ENCODE measurements at regions not wholly inside any gene's neighbourhood (a gene's known extent, or its start where the extent isn't known, plus 50 kb on each side); places are given as distances from the start of the nearest gene placed in this dataset.
"Not testable (repeated sequence)": the region's sequence is repeated elsewhere in the genome, so short reads cannot be mapped to it uniquely, and the experiment has no call there.

- ATAC-seq (ENCODE audit: insufficient read depth, low read depth), result no peak
- TF ChIP-seq CTCF (IDR thresholded peaks at IDR 0.05; ENCODE audit: borderline replicate concordance, extremely low read depth, low read length, poor library complexity, severe bottlenecking) (no peak), EZH2 (IDR thresholded peaks at IDR 0.05; ENCODE audit: borderline replicate concordance, low read depth, low read length, severe bottlenecking) (no peak)
- no peak overlapping the region for H3K27ac ChIP-seq (ENCODE audit: low read length)
These were observed 441.0 kb downstream of the CPS1 start for GRCh38 chr2:210997373-210997772.

GRCh38 chr2:210998334-210998733 is 441.9 kb downstream of the CPS1 start:
- no peak overlapping the region for H3K9ac ChIP-seq (ENCODE audit: low read depth, low read length)
- no peak for ATAC-seq (ENCODE audit: insufficient read depth, low read depth)
- H3K36me3 ChIP-seq (ENCODE audit: insufficient read depth, low read length), result no peaks in the 10 kb centered on the region
- H3K4me1 ChIP-seq (ENCODE audit: insufficient read depth, low read length), result no peaks in the 10 kb centered on the region
- no peaks in the 10 kb centered on the region for H4K20me1 ChIP-seq (ENCODE audit: insufficient read depth, low read length)
- no peaks in the 10 kb centered on the region for H3K9me3 ChIP-seq (ENCODE audit: insufficient read depth, low read length, severe bottlenecking)
- H3K27me3 ChIP-seq (ENCODE audit: insufficient read depth, low read length, poor library complexity), result no peaks in the 10 kb centered on the region
- no peak for DNase-seq
- TF ChIP-seq EZH2 (IDR thresholded peaks at IDR 0.05; ENCODE audit: borderline replicate concordance, low read depth, low read length, severe bottlenecking) (no peak), CTCF (IDR thresholded peaks at IDR 0.05; ENCODE audit: borderline replicate concordance, extremely low read depth, low read length, poor library complexity, severe bottlenecking) (no peak)
- no peak overlapping the region for H2AFZ ChIP-seq (ENCODE audit: low read depth, low read length)
- no peak overlapping the region for H3K27ac ChIP-seq (ENCODE audit: low read length)
- H3K4me3 ChIP-seq (ENCODE audit: low read depth in 1 of 2, low read length in 2 of 2), result no peak overlapping the region
- no peaks in the 10 kb centered on the region for H3K79me2 ChIP-seq (ENCODE audit: insufficient read depth, low read length)
- H3K4me2 ChIP-seq (ENCODE audit: insufficient read depth, low read length), result no peak overlapping the region

More at GRCh38 chr2:210997373-210997772, 441.0 kb downstream of the CPS1 start:
- H4K20me1 ChIP-seq (ENCODE audit: insufficient read depth, low read length), result no peaks in the 10 kb centered on the region
- H2AFZ ChIP-seq (ENCODE audit: low read depth, low read length), result no peak overlapping the region
- no peaks in the 10 kb centered on the region for H3K36me3 ChIP-seq (ENCODE audit: insufficient read depth, low read length)
- H3K4me3 ChIP-seq (ENCODE audit: low read depth in 1 of 2, low read length in 2 of 2), result no peak overlapping the region
- no peak overlapping the region for H3K9ac ChIP-seq (ENCODE audit: low read depth, low read length)
- H3K4me1 ChIP-seq (ENCODE audit: insufficient read depth, low read length), result no peaks in the 10 kb centered on the region
- no peaks in the 10 kb centered on the region for H3K79me2 ChIP-seq (ENCODE audit: insufficient read depth, low read length)
- H3K4me2 ChIP-seq (ENCODE audit: insufficient read depth, low read length), result no peak overlapping the region
- H3K27me3 ChIP-seq (ENCODE audit: insufficient read depth, low read length, poor library complexity), result no peaks in the 10 kb centered on the region
- DNase-seq, result no peak
- no peaks in the 10 kb centered on the region for H3K9me3 ChIP-seq (ENCODE audit: insufficient read depth, low read length, severe bottlenecking)

GRCh38 chr2:211014376-211014775 is 458.0 kb downstream of the CPS1 start:
- DNase-seq, result no peak
- Histone ChIP-seq H3K9me3 (ENCODE audit: insufficient read depth, low read length, severe bottlenecking) (no peaks in the 10 kb centered on the region), H3K4me2 (ENCODE audit: insufficient read depth, low read length) (no peak overlapping the region), H3K9ac (ENCODE audit: low read depth, low read length) (no peak overlapping the region), H2AFZ (ENCODE audit: low read depth, low read length) (no peak overlapping the region), H3K27ac (ENCODE audit: low read length) (no peak overlapping the region), H4K20me1 (ENCODE audit: insufficient read depth, low read length) (no peaks in the 10 kb centered on the region), H3K4me3 (ENCODE audit: low read depth in 1 of 2, low read length in 2 of 2) (no peak overlapping the region), H3K79me2 (ENCODE audit: insufficient read depth, low read length) (no peaks in the 10 kb centered on the region), H3K27me3 (ENCODE audit: insufficient read depth, low read length, poor library complexity) (no peaks in the 10 kb centered on the region), H3K4me1 (ENCODE audit: insufficient read depth, low read length) (no peaks in the 10 kb centered on the region), H3K36me3 (ENCODE audit: insufficient read depth, low read length) (no peaks in the 10 kb centered on the region)
- no peak for ATAC-seq (ENCODE audit: insufficient read depth, low read depth)
- TF ChIP-seq CTCF (IDR thresholded peaks at IDR 0.05; ENCODE audit: borderline replicate concordance, extremely low read depth, low read length, poor library complexity, severe bottlenecking) (no peak), EZH2 (IDR thresholded peaks at IDR 0.05; ENCODE audit: borderline replicate concordance, low read depth, low read length, severe bottlenecking) (no peak)

- no peaks in the 10 kb centered on the region for H3K27me3 ChIP-seq (ENCODE audit: insufficient read depth, low read length, poor library complexity)
- no peak overlapping the region for H3K4me3 ChIP-seq (ENCODE audit: low read depth in 1 of 2, low read length in 2 of 2)
- DNase-seq (no peak), ATAC-seq (ENCODE audit: insufficient read depth, low read depth) (no peak)
- H3K4me1 ChIP-seq (ENCODE audit: insufficient read depth, low read length), result no peaks in the 10 kb centered on the region
- no peaks in the 10 kb centered on the region for H3K36me3 ChIP-seq (ENCODE audit: insufficient read depth, low read length)
- H3K4me2 ChIP-seq (ENCODE audit: insufficient read depth, low read length), result no peak overlapping the region
- TF ChIP-seq EZH2 (IDR thresholded peaks at IDR 0.05; ENCODE audit: borderline replicate concordance, low read depth, low read length, severe bottlenecking), result no peak
- TF ChIP-seq CTCF (IDR thresholded peaks at IDR 0.05; ENCODE audit: borderline replicate concordance, extremely low read depth, low read length, poor library complexity, severe bottlenecking), result no peak
- no peak overlapping the region for H3K27ac ChIP-seq (ENCODE audit: low read length)
- H4K20me1 ChIP-seq (ENCODE audit: insufficient read depth, low read length), result no peaks in the 10 kb centered on the region
- H2AFZ ChIP-seq (ENCODE audit: low read depth, low read length), result no peak overlapping the region
- H3K79me2 ChIP-seq (ENCODE audit: insufficient read depth, low read length), result no peaks in the 10 kb centered on the region
- no peak overlapping the region for H3K9ac ChIP-seq (ENCODE audit: low read depth, low read length)
- H3K9me3 ChIP-seq (ENCODE audit: insufficient read depth, low read length, severe bottlenecking), result no peaks in the 10 kb centered on the region
These were observed 458.5 kb downstream of the CPS1 start for GRCh38 chr2:211014906-211015305.

GRCh38 chr2:211025089-211025488 is 468.7 kb downstream of the CPS1 start:
- not testable (repeated sequence) for H4K20me1 ChIP-seq (ENCODE audit: insufficient read depth, low read length); ATAC-seq (ENCODE audit: insufficient read depth, low read depth); H3K36me3 ChIP-seq (ENCODE audit: insufficient read depth, low read length); H3K9ac ChIP-seq (ENCODE audit: low read depth, low read length); H2AFZ ChIP-seq (ENCODE audit: low read depth, low read length); DNase-seq; H3K9me3 ChIP-seq (ENCODE audit: insufficient read depth, low read length, severe bottlenecking); H3K4me1 ChIP-seq (ENCODE audit: insufficient read depth, low read length); H3K4me2 ChIP-seq (ENCODE audit: insufficient read depth, low read length); H3K27me3 ChIP-seq (ENCODE audit: insufficient read depth, low read length, poor library complexity); H3K27ac ChIP-seq (ENCODE audit: low read length); H3K79me2 ChIP-seq (ENCODE audit: insufficient read depth, low read length); H3K4me3 ChIP-seq (ENCODE audit: low read depth in 1 of 2, low read length in 2 of 2)

Measured in DND-41 (cell line).